HG03280 (cell line): ENCODE measurements at regions not wholly inside any gene's neighbourhood (a gene's known extent, or its start where the extent isn't known, plus 50 kb on each side); places are given as distances from the start of the nearest gene placed in this dataset.
"Not testable (repeated sequence)": the region's sequence is repeated elsewhere in the genome, so short reads cannot be mapped to it uniquely, and the experiment has no call there.

Experiments
- ATAC-seq: cut with Tn5 transposase; IDR thresholded peaks from one replicate; pipeline ENCODE4 v1.9.1; 2021; ENCODE audit warnings: mild to moderate bottlenecking, moderate library complexity; ENCODE audit not compliant: unreplicated experiment

DNA sequence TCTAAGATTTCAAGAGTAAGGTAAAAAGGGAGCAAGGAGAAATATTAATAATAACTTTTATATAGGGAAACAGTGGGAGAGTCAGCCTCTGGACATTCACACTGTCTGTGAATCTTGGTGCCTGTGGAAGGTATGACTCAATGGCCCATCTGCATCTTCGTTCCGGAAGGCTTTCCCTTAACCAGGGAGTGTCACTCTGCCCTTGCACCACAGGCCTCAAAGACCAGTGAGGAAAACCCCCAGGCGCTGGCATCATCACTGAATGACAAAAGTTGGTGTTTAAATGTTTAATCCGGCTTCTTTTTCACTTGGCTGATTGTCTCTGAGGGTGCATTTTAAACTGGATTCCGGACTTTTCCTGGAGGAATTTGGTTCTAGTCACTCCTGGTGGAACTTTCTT is 522.4 kb upstream of the TLE4 start:
- ATAC-seq, result no peak

DNA sequence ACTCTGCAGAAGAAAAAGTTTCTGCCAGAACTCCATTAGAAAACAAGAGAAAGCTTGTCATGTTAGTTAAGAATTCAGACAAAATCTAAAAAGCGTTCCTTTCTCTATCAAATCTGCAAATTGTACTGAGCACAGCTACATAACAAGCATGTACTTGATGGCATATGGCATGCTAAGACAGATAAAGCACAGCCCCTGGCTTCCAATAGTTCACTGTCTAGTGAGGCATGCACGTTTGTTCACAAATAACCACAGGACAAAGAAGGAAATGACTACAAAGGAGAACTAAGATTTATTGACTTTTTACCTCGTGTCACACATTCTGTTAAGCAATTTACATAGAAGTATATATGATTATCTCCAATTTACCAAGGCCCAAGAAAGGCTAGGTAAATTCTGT is 518.2 kb upstream of the TLE4 start:
- no peak for ATAC-seq

DNA sequence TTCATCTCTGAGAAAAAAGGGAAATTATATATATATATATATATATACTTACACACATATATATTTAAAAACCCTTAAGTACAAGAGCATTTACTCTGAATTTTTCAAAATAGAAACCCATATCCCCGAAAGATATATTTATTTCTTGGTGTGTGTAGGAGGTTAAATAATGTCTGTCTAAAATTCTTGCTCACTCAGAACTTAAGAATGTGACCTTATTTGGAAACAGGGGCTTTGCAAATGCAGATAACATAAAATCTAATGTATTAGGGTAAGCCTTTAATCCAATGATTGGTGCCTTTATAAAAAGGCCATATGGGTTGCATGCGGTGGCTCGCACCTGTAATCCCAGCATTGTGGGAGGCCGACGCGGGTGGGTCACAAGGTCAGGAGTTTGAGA is 517.3 kb upstream of the TLE4 start:
- ATAC-seq, result no peak

DNA sequence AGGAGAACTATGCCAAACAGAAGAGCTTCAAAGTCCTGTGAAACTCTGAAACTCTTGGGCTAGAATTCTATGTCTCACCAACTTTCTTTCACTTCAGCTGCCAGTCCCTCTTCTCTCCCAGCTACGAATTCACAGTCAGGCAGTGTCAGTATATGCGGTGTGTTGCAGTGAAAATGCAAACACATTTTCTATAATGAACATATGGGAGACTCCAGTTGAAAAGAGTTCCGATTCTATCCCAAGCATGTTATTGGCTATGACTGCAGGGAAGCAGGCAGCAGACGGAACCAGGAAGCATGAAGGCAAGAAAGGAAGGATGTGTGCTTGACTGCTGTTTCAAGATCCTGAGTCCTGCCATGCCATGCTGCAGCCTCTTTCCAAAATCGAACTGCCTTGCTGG is 515.7 kb upstream of the TLE4 start:
- no peak for ATAC-seq

DNA sequence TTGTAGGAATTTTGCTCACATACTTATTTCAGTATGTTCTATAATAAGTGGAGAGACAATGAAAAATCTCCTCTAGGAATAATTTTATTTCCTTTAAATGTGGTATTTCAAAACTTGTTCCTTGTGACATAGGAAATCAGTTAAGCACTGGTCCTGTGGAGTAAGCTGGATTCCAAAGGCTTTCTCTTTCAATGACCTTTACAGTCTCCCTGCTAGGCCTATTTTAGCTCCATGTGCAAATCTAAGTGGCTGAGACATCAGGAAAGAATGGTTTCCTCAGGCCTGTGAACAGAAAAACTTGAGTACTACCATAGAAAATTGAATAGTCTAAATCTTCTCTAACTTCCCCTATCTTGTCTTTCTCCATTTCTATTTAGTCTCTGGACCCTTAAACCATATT is 514.2 kb upstream of the TLE4 start:
- no peak for ATAC-seq

DNA sequence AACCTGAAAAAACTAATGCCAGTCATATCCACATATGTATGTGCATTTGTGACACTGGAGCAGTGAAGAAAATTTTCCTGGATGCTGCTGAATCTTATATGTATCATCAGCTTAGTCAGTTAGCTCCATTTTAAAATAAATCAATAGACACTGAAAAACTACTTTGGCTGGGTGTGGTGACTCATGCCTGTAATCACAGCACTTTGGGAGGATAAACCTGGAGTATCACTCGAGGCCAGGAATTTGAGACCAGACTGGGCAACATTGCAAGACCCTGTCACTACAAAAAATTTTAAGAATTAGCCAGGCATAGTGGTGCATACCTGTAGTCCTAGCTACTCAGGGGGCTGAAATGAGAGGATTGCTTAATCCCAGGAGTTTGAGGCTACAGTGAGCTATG is 511.0 kb upstream of the TLE4 start:
- ATAC-seq, result no peak

DNA sequence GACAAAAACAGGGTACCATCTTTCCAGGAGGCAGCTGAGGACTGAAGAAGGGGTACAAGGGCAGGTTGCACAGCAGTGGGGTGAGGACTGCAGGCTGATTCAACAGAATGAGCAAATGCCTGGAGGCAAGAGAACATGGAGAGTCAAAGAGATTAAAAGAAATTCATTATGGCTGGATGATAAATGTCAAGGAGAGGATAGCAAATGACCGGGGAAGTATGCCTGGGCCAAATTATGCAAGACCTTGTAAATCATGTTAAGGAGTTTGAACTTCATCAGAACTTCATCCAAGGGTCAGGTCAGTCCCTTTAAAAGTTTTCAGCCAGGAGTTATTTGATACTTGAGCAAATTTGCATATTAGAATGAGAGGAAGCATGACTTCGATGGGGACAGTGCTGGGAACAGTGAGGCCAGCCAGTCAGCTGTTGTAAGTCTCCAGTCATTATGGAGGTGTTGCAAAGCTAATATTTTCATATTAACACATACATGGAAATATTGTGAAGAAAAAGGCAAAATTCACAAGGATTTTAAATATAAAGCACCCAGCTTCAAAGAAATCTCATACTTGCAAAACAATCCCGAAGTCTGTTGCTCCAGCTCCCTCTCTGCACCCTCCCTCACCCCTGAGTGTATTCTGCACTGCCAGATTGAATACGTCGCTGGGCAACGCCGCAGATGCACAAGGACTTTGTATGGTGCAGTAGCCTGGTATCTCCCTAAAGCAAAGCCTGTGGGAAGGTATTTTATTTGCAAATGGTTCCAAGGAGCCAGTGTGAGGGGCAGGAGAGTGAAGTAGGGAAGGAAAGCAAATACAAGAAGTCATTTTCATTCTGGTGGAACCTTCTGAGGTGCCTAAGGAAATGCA is 509.8 kb upstream of the TLE4 start:
- no peak for ATAC-seq

DNA sequence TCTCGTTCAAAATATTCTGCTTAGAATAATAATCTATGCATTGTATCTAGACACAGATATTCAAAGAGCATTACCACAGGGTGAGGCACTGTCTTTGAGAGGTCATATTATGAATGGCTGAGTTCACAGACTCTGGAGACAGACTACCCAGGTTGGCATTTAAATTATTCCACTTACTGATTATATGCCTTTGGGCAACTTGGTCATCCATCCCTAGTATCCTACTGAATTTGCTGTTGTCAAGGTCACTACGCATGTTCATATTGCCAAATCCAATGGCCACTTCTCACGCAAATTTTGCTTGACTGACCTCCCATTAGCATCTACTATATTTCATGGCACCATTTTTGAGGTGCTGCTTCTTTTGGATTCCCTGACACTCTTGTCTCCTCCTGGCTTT is 498.6 kb upstream of the TLE4 start:
- no peak for ATAC-seq

DNA sequence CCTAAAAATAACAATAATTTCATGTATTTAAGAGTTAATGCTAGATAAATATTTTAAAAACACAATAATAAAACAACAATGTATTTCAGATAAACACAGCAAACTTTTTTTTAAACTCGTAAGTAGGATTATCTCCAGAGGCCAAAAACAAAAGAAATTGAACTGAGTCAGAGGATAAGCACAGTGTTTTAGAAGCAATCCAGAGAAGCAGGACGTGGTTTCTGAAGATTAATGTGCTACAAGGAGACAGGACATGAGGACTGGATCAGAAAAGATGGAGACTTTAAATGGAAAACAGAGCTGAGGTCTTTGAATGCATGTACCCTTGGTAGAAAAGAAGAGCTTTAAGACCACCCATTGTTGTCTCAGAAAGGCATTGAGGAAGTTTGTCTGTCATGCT is 491.2 kb upstream of the TLE4 start:
- ATAC-seq, result no peak

DNA sequence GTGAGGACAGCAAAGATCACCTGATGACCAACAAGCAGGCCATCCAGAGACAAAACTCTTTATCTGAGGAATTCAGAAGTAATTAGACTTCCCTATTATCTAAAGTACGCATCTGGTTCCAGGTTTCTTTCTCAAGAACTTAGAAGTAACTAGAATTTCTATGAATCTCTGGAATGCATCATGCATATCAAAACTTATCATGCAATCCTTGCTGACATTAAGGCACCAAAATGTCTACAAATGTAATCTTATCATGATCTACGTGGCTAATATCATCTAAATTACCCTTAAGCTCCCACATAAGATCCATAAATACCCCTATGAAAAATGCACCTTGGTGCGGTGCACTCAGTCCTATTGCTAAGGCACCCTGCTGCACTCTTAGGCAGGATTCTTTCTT is 488.1 kb upstream of the TLE4 start:
- ATAC-seq, result no peak

DNA sequence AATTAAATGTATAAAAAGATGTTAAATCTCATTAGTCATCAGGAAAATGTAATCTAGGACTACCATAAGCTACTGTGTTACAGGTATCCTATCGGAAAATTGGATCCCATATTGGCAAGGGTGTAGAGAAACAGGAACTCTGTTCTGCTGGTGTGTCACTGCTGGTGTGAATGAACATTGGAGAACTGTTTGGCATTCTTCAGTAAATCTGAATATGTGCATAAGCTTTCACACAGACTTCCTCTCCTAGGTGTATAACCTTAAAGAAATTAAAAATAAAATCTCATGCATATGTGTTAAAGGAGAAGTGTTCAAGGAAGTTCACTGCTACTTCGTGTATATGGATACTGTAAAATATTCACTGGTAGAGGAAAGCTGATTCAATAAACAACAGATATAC is 484.6 kb upstream of the TLE4 start:
- ATAC-seq, result no peak

DNA sequence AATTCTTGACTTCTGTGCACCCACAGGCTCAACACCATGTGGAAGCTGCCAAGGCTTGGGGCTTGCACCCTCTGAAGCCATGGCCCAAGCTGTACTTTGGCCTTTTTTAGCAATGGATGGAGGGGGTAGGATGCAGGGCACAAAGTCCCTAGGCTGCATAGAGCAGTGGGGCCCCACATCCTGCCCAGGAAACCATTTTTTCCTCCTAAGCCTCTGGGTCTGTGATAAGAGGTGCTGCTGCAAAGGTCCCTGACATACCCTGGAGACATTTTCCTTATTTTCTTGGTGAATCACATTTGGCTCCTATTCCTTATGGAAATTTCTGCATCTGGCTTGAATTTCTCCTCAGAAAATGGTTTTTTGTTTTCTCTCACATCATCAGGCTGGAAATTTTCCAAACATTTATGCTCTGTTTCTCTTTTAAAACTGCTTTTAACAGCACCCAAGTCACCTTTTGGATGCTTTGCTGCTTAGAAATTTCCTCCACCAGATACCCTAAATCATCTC is 482.7 kb upstream of the TLE4 start:
- no peak for ATAC-seq

DNA sequence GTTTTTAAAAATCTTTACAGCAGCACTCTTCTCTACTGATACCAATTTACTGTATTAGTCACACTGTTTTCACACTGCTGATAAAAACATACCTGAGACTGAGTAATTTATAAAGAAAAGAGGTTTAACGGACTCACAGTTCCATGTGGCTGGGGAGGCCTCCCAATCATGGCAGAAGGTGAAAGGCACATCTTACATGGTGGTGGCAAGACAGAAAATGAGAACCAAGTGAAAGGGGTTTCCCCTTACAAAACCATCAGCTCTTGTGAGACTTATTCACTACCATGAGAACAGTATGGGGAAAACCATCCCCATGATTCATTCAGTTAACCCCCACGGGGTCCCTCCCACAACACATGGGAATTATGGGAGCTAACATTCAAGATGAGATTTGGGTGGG is 481.9 kb upstream of the TLE4 start:
- ATAC-seq, result not testable (repeated sequence)

DNA sequence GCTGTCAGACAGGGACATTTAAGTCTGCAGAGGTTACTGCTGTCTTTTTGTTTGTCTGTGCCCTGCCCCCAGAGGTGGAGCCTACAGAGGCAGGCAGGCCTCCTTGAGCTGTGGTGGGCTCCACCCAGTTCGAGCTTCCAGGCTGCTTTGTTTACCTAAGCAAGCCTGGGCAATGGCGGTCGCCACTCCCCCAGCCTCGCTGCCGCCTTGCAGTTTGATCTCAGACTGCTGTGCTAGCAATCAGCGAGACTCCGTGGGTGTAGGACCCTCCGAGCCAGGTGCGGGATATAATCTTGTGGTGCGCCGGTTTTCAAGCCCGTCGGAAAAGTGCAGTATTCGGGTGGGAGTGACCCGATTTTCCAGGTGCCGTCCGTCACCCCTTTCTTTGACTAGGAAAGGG is 468.5 kb upstream of the TLE4 start:
- ATAC-seq, result not testable (repeated sequence)

DNA sequence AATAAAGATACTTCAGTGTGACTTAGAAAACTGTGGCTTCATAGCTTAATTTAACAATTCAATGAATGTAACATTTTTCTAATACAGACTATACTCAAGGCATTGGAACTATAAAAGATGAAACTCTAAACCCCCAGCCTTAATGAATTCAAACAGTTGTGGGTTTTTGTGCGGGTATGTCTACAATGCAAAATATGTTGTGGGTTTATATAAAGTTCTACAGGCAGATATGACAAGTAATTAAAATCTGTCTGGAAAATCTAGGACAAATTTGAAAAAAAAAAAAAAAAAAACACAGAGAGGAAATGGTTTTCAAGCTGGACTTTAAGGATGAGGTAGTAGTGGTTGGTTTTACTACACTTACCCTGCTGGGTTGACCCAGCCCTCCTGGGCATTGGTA is 467.5 kb upstream of the TLE4 start:
- no peak for ATAC-seq

DNA sequence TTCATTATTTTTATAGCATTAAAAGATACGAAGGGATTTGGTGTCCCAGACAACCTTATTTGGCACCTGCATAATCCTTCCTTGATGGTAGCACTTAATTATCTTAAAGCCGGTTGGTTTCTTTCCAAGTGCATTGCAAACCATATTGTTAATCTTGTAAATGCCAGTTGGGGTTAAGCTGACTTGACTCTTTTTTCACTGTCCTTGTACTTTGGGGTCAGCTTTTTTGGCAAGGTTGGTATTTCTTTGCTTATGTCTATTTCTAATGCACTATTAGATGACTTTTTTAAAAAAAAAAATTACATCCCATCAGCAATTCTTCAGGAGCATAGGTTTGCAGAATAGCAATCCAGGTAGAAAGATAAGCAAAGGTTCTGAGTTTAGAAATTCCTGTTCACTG is 466.8 kb upstream of the TLE4 start:
- no peak for ATAC-seq

DNA sequence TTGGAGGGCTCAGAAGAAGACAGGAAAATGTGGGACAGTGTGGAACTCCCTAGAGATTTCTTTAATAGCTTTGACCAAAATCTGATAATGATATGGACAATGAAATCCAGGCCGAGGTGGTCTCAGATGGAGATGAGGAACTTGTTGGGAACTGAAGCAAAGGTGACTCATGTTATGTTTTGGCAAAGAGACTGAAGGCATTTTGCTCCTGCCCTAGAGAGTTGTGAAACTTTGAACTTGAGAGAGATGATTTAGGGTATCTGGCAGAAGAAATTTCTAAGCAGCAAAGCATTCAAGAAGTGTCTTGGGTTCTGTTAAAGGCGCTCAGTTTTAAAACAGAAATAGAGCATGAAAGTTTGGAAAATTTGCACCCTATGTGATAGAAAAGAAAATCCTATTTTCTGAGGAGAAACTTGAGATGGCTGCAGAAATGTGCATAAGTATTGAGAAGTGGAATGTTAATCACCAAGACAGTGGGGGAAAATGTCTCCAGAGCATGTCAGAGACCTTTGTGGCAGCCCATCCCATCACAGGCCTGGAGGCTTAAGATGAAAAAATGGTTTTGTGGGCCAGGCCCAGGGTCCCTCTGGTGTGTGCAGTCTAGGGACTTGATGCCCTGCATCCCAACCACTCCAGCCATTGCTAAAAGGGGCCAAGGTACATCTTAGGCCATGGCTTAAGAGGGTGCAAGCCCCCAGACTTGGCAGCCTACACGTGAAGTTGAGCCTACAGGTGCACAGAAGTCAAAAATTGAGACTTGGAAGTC is 463.7 kb upstream of the TLE4 start:
- ATAC-seq, result no peak

DNA sequence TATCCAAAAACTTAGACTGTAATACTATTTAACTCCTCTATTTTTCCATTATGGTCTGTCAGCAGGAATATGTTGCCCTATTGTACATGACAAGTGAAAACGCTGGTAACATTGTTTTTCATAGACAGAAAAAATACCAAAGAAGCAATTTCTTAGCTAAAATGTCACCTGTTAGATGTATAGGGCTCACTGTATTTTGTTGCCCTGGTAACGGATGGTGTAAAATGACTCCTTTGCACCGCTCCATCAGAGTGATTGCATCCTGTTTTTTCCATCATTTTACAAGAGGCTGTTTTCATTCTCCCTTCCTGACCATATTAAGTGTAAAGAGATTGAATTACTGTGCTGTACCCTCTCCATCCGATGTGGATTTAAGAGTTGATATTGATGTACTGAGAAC is 460.1 kb upstream of the TLE4 start:
- no peak for ATAC-seq

DNA sequence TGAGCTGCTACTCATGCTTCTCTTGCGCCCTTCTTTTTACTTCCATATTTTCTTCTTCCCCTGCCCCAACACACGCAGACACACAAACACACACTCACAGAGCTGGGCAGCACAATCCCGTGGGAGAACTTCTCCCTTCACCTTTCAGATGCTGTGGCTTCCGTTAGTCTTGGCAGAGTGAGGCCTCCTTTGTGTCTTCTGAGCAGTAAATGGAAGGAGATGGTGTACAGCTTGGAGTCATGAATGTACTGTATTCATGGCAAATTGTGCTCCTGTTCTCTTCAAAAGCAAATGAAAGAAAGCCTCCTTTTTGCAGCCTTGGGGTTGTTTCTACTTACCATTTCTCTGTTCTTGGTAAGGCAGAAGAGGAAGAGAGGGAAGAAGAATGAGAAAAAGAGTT is 456.6 kb upstream of the TLE4 start:
- no peak for ATAC-seq

DNA sequence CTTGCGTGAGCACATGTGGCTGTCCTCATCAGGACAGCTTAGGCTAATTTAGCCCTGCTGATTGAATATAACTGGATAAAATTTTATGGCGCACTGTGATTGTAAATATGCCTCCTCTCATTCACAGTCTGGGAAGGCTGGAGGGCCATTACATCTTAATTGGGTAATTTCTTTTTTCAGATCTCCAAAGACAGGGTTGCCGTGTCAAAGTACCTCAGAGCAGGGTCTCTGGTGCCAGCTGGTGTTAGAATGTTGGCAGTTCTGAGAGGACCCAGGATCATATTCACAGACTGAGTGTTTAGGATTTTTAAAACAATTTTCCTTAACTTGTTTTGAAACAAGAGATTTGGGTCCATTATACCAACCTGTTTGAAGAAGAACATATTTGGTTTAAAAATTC is 455.7 kb upstream of the TLE4 start:
- ATAC-seq, result no peak

DNA sequence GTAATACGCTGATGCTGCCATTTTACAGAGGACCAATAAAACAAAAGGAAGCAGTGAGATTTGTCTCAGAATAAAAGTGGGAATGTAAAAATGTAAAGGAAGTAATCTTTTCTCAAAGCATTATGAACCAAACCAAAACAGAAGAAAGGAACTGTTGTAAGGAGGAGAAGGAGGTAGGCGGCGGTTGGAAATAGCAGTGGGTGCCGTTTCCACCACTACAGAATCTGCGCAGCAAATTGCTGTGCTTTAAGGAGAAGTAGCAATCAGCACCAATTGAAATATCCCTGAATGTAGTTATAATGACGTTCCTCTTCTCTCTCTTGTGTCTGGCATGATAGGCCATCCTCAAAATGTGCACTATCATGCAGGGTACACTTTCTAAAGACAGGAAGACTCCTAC is 455.1 kb upstream of the TLE4 start:
- no peak for ATAC-seq

DNA sequence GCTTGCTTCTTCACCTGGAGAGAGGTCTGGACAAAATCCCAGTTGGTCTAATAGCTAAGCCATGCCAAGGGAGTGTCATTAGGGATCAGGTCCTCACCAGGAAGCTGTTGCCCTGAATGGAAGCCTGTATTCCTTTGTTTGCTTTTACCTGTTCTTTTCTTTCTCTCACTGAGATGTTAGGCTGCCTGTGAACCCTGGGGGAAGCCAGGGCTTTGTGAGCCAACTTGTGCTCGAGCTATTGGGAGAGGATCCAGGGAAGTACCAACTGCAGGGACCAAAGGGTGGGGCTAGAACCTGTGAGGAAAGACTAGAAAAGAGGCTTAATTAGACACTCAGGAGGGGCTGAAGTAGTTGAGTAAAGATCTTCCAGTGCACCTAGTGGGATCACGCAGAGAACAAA is 451.2 kb upstream of the TLE4 start:
- ATAC-seq, result no peak
